GM12873 (cell line): ENCODE measurements at regions not wholly inside any gene's neighbourhood (a gene's known extent, or its start where the extent isn't known, plus 50 kb on each side); places are given as distances from the start of the nearest gene placed in this dataset.

ENCODE experiments used
- CTCF ChIP-seq: IDR thresholded peaks from 2 replicates; pipeline ENCODE4 v1.5.1; 2012; ENCODE audit warnings: low read depth, mild to moderate bottlenecking, moderate library complexity, low read length, control low read depth; ENCODE audit not compliant: insufficient read depth; ENCODE audit errors: missing control alignments

- no peak for TF ChIP-seq CTCF
Observed at GRCh38 chr1:57966751-57967406, 543.0 kb upstream of the DAB1 start.

- no peak for TF ChIP-seq CTCF
Observed at GRCh38 chr1:57966340-57966739, 542.5 kb upstream of the DAB1 start.

- TF ChIP-seq CTCF = no peak
Observed at GRCh38 chr1:57963581-57963980, 539.7 kb upstream of the DAB1 start.

- no peak for TF ChIP-seq CTCF
Observed at GRCh38 chr1:57959531-57960241, 535.8 kb upstream of the DAB1 start.

- no peak for TF ChIP-seq CTCF
Observed at GRCh38 chr1:57957576-57957975, 533.7 kb upstream of the DAB1 start.

- TF ChIP-seq CTCF = no peak
Observed at GRCh38 chr1:57951390-57951789, 527.5 kb upstream of the DAB1 start.

- no peak for TF ChIP-seq CTCF
Observed at GRCh38 chr1:57949168-57949567, 525.3 kb upstream of the DAB1 start.
